ENCODE measurements at regions not wholly inside any gene's neighbourhood (a gene's known extent, or its start where the extent isn't known, plus 50 kb on each side); places are given as distances from the start of the nearest gene placed in this dataset.
"Not testable (repeated sequence)": the region's sequence is repeated elsewhere in the genome, so short reads cannot be mapped to it uniquely, and the experiment has no call there.

DNA sequence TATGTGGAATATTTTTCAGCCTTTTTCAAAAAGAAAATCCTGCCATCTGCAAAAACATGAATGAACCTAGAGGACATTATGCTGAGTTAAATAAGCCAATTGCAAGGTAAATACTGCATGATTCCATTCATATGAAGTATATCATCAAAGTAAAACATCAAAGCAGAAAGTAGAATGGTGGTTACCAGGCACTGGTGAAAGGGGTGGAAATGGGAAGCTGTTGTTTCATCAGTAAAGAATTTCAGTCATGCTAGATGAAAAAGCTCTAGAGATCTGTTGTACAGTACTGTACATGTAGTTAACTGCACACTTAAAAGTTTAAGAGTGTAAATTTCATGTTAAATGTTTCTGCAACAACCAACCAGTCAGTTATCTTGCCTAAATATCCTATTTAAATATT is 196.8 kb upstream of the ADGRL3 start:
- H3K27ac ChIP-seq (ENCODE audit: low read depth, low read length), result no peak overlapping the region
- no peak overlapping the region for H3K4me2 ChIP-seq (ENCODE audit: low read length)
- no peak overlapping the region for H3K4me3 Mint-ChIP-seq (ENCODE audit: unreplicated experiment)
- no peak overlapping the region for H3K4me3 ChIP-seq (ENCODE audit: insufficient read depth, low read depth, low read length)
- TF ChIP-seq EZH2 (IDR thresholded peaks at IDR 0.05; ENCODE audit: insufficient read depth, low read length), result no peak
- TF ChIP-seq, protein P1, sequence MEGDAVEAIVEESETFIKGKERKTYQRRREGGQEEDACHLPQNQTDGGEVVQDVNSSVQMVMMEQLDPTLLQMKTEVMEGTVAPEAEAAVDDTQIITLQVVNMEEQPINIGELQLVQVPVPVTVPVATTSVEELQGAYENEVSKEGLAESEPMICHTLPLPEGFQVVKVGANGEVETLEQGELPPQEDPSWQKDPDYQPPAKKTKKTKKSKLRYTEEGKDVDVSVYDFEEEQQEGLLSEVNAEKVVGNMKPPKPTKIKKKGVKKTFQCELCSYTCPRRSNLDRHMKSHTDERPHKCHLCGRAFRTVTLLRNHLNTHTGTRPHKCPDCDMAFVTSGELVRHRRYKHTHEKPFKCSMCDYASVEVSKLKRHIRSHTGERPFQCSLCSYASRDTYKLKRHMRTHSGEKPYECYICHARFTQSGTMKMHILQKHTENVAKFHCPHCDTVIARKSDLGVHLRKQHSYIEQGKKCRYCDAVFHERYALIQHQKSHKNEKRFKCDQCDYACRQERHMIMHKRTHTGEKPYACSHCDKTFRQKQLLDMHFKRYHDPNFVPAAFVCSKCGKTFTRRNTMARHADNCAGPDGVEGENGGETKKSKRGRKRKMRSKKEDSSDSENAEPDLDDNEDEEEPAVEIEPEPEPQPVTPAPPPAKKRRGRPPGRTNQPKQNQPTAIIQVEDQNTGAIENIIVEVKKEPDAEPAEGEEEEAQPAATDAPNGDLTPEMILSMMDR (IDR thresholded peaks at IDR 0.05; ENCODE audit: insufficient read depth, low read depth, low read length), result no peak
- H3K79me2 ChIP-seq (ENCODE audit: insufficient read depth, low read length), result no peaks in the 10 kb centered on the region
- no peaks in the 10 kb centered on the region for H3K27me3 Mint-ChIP-seq (ENCODE audit: low read depth, unreplicated experiment)
- no peaks in the 10 kb centered on the region for H3K36me3 ChIP-seq (ENCODE audit: insufficient read depth, low read length)
- H3K36me3 Mint-ChIP-seq (ENCODE audit: low read depth, unreplicated experiment), result no peaks in the 10 kb centered on the region
- H2AFZ ChIP-seq (ENCODE audit: low read depth, low read length), result no peak overlapping the region
- FAIRE-seq, result no peak
- no peaks in the 10 kb centered on the region for H3K9me3 ChIP-seq (ENCODE audit: insufficient read depth, low read depth, low read length)
- peaks cover 6% of the 10 kb centered on the region for H3K9me3 Mint-ChIP-seq (ENCODE audit: unreplicated experiment)
- no peaks in the 10 kb centered on the region for H4K20me1 ChIP-seq (ENCODE audit: insufficient read depth, low read length)
- no peaks in the 10 kb centered on the region for H3K27me3 ChIP-seq (ENCODE audit: insufficient read depth, low read length)
- H3K4me1 ChIP-seq (ENCODE audit: insufficient read depth, low read length), result no peaks in the 10 kb centered on the region
- H3K9ac ChIP-seq (ENCODE audit: low read length), result no peak overlapping the region
- H3K4me1 Mint-ChIP-seq (ENCODE audit: low read depth, unreplicated experiment), result peaks cover 7% of the 10 kb centered on the region
- no peak overlapping the region for H3K27ac Mint-ChIP-seq (ENCODE audit: unreplicated experiment)
- DNase-seq (ENCODE audit: low read depth), result peak; percentile 19

DNA sequence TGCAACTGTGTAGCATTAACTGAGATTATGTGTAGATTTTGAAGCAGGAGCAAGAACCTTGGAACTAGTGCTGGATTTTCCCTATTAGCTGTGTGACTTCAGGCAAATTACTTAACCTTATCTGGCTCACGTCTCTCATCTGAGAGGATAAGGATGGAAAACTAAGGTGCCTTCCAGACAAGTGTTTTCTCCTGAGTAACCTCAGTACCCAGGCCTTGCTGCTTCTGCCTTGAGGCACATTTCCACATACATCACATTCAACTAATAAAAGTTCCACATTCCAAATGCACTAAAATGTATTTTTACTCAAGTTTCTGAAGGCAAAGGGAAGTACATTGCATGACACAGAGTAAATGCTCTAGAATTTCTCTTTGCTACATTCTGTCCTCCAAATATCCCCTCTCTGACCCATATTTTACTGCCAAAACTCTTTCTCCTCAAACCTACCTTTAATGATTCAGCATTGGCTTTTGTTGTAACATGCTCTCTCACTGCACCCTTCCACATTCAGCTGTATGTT is 195.4 kb upstream of the ADGRL3 start:
- peaks cover 7% of the 10 kb centered on the region for H3K9me3 Mint-ChIP-seq (ENCODE audit: unreplicated experiment)
- peak overlapping the region; percentile 13 for H3K27ac Mint-ChIP-seq (ENCODE audit: unreplicated experiment)
- Histone ChIP-seq H3K9me3 (ENCODE audit: insufficient read depth, low read depth, low read length) (no peaks in the 10 kb centered on the region), H3K4me2 (ENCODE audit: low read length) (no peak overlapping the region), H3K79me2 (ENCODE audit: insufficient read depth, low read length) (no peaks in the 10 kb centered on the region), H3K9ac (ENCODE audit: low read length) (no peak overlapping the region), H3K27ac (ENCODE audit: low read depth, low read length) (no peak overlapping the region), H3K27me3 (ENCODE audit: insufficient read depth, low read length) (no peaks in the 10 kb centered on the region), H3K36me3 (ENCODE audit: insufficient read depth, low read length) (no peaks in the 10 kb centered on the region), H3K4me1 (ENCODE audit: insufficient read depth, low read length) (no peaks in the 10 kb centered on the region), H4K20me1 (ENCODE audit: insufficient read depth, low read length) (no peaks in the 10 kb centered on the region), H2AFZ (ENCODE audit: low read depth, low read length) (no peak overlapping the region), H3K4me3 (ENCODE audit: insufficient read depth, low read depth, low read length) (no peak overlapping the region)
- FAIRE-seq, result no peak
- no peaks in the 10 kb centered on the region for H3K36me3 Mint-ChIP-seq (ENCODE audit: low read depth, unreplicated experiment)
- H3K4me3 Mint-ChIP-seq (ENCODE audit: unreplicated experiment), result no peak overlapping the region
- peaks cover 7% of the 10 kb centered on the region for H3K4me1 Mint-ChIP-seq (ENCODE audit: low read depth, unreplicated experiment)
- TF ChIP-seq EZH2 (IDR thresholded peaks at IDR 0.05; ENCODE audit: insufficient read depth, low read length), result no peak
- TF ChIP-seq, protein P1 (IDR thresholded peaks at IDR 0.05; ENCODE audit: insufficient read depth, low read depth, low read length), result no peak
- H3K27me3 Mint-ChIP-seq (ENCODE audit: low read depth, unreplicated experiment), result no peaks in the 10 kb centered on the region
- DNase-seq (ENCODE audit: low read depth), result no peak

DNA sequence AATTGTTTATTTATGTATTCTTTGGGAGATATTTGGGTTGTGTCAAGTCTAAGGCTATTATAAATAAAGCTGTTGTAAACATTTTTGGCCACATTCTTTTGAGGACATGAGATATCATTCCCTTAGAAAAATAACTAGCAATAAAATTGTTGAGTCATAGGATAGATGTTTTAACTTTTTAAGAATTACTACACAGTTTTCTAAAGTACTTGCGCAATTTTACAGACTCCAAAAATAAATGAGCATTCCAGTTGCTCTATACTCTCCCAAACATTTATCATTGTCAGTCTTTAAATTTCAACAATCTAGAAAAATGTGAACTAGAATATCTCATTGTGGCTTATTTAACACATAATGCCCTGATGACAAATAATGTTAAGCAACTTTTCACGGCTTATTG is 189.1 kb upstream of the ADGRL3 start:
- Mint-ChIP-seq H3K4me1 (ENCODE audit: low read depth, unreplicated experiment) (peaks cover 2% of the 10 kb centered on the region), H3K27ac (ENCODE audit: unreplicated experiment) (no peak overlapping the region), H3K9me3 (ENCODE audit: unreplicated experiment) (peaks cover 7% of the 10 kb centered on the region), H3K4me3 (ENCODE audit: unreplicated experiment) (no peak overlapping the region), H3K36me3 (ENCODE audit: low read depth, unreplicated experiment) (no peaks in the 10 kb centered on the region), H3K27me3 (ENCODE audit: low read depth, unreplicated experiment) (no peaks in the 10 kb centered on the region)
- Histone ChIP-seq H3K4me1 (ENCODE audit: insufficient read depth, low read length) (no peaks in the 10 kb centered on the region), H3K4me3 (ENCODE audit: insufficient read depth, low read depth, low read length) (no peak overlapping the region), H3K27me3 (ENCODE audit: insufficient read depth, low read length) (no peaks in the 10 kb centered on the region), H3K9me3 (ENCODE audit: insufficient read depth, low read depth, low read length) (no peaks in the 10 kb centered on the region), H2AFZ (ENCODE audit: low read depth, low read length) (no peak overlapping the region), H4K20me1 (ENCODE audit: insufficient read depth, low read length) (no peaks in the 10 kb centered on the region), H3K4me2 (ENCODE audit: low read length) (no peak overlapping the region), H3K9ac (ENCODE audit: low read length) (no peak overlapping the region), H3K36me3 (ENCODE audit: insufficient read depth, low read length) (no peaks in the 10 kb centered on the region), H3K79me2 (ENCODE audit: insufficient read depth, low read length) (no peaks in the 10 kb centered on the region), H3K27ac (ENCODE audit: low read depth, low read length) (no peak overlapping the region)
- DNase-seq (ENCODE audit: low read depth), result peak; percentile 4
- TF ChIP-seq EZH2 (IDR thresholded peaks at IDR 0.05; ENCODE audit: insufficient read depth, low read length), result no peak
- TF ChIP-seq, protein P1 (IDR thresholded peaks at IDR 0.05; ENCODE audit: insufficient read depth, low read depth, low read length), result no peak
- FAIRE-seq, result no peak

DNA sequence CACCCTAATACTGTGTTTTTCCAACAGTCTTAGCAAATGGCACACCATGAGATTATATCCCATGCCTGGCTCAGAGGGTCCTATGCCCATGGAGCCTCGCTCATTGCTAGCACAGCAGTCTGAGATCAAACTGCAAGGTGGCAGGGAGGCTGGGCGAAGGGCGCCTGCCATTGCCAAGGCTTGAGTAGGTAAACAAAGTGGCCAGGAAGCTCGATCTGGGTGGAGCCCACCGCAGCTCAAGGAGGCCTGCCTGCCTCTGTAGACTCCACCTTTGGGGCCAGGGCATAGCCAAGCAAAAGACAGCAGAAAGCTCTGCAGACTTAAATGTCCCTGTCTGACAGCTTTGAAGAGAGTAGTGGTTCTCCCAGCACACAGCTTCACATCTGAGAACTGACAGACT is 188.2 kb upstream of the ADGRL3 start:
- FAIRE-seq; H3K4me3 Mint-ChIP-seq (ENCODE audit: unreplicated experiment); H3K27ac ChIP-seq (ENCODE audit: low read depth, low read length); H3K27me3 Mint-ChIP-seq (ENCODE audit: low read depth, unreplicated experiment); H3K9me3 Mint-ChIP-seq (ENCODE audit: unreplicated experiment); H2AFZ ChIP-seq (ENCODE audit: low read depth, low read length); H3K9me3 ChIP-seq (ENCODE audit: insufficient read depth, low read depth, low read length); H3K79me2 ChIP-seq (ENCODE audit: insufficient read depth, low read length); DNase-seq (ENCODE audit: low read depth); H3K4me2 ChIP-seq (ENCODE audit: low read length); H3K27me3 ChIP-seq (ENCODE audit: insufficient read depth, low read length); H3K4me3 ChIP-seq (ENCODE audit: insufficient read depth, low read depth, low read length); H4K20me1 ChIP-seq (ENCODE audit: insufficient read depth, low read length); H3K27ac Mint-ChIP-seq (ENCODE audit: unreplicated experiment); H3K36me3 ChIP-seq (ENCODE audit: insufficient read depth, low read length); H3K4me1 ChIP-seq (ENCODE audit: insufficient read depth, low read length); H3K36me3 Mint-ChIP-seq (ENCODE audit: low read depth, unreplicated experiment); H3K9ac ChIP-seq (ENCODE audit: low read length); H3K4me1 Mint-ChIP-seq (ENCODE audit: low read depth, unreplicated experiment): not testable (repeated sequence)

Data from astrocyte (in vitro differentiated cells and primary cell).